ENCODE measurements at regions not wholly inside any gene's neighbourhood (a gene's known extent, or its start where the extent isn't known, plus 50 kb on each side); places are given as distances from the start of the nearest gene placed in this dataset.
"Not testable (repeated sequence)": the region's sequence is repeated elsewhere in the genome, so short reads cannot be mapped to it uniquely, and the experiment has no call there.

DNA sequence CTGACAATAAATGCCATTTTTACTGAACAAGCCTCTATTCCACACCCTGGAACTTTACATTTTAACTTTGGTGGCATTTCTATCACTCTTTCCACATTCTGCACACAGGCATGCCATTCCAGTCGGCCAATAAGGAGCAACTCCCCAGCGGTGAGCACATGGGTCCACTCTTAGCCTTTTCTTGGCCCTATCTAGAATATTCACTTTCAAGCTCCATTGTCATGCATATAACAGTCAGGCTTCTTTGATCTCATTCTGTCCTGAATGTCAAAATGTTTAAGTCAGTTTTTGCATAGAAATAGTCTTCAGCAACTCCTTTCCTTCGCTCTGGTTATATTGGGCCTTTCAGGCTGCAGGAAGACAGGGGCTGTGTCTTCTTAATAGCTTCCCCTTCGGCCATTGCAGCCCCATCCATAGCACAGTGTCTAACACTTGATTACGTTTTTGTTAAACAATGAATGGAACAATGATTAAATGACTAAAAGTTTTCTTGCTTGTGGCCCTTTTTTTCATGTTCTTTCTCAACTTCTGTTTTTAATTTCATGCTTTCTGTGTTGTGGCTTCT is 427.3 kb downstream of the MFSD1 start:
- no peak for DNase-seq (ENCODE audit: low read depth in 2 of 2)

- DNase-seq (ENCODE audit: low read depth in 2 of 2): no peak
Observed at GRCh38 chr3:159232966-159233365, 431.1 kb downstream of the MFSD1 start.

GRCh38 chr3:159233734-159234133 is 431.9 kb downstream of the MFSD1 start:
- DNase-seq (ENCODE audit: low read depth in 2 of 2): no peak

- no peak for DNase-seq (ENCODE audit: low read depth in 2 of 2)
Observed at GRCh38 chr3:159234306-159234705, 432.5 kb downstream of the MFSD1 start.

GRCh38 chr3:159236321-159236720 is 434.5 kb downstream of the MFSD1 start:
- DNase-seq (ENCODE audit: low read depth in 2 of 2): no peak

- DNase-seq (ENCODE audit: low read depth in 2 of 2): no peak
Observed at GRCh38 chr3:159237226-159237625, 435.4 kb downstream of the MFSD1 start.

GRCh38 chr3:159238646-159239045 is 436.8 kb downstream of the MFSD1 start:
- DNase-seq (ENCODE audit: low read depth in 2 of 2): no peak

- no peak for DNase-seq (ENCODE audit: low read depth in 2 of 2)
Observed at GRCh38 chr3:159239059-159239458, 437.2 kb downstream of the MFSD1 start.

GRCh38 chr3:159244933-159245332 is 443.1 kb downstream of the MFSD1 start:
- DNase-seq (ENCODE audit: low read depth in 2 of 2): no peak

- no peak for DNase-seq (ENCODE audit: low read depth in 2 of 2)
Observed at GRCh38 chr3:159245871-159246270, 444.0 kb downstream of the MFSD1 start.

DNA sequence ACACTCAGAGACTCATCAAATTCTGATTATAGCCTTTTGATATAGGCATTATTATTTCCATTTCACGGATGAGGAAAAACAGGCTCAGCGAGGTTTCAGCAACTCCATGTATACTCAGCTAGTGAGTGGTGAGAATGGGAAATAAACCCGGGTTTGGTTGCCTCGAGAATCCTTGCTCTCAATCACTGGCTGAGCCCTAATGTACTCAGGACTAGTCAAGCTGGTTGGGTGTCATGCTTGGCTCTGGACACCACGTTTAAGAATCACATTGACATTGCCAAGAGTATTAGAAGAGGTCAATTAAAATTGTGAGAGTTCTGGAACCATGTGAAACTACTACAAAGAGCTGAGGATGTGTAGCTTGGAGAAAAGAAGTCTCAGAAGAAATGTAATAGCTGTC is 444.5 kb downstream of the MFSD1 start:
- DNase-seq (ENCODE audit: low read depth in 2 of 2): no peak

GRCh38 chr3:159249472-159250174 is 447.8 kb downstream of the MFSD1 start:
- DNase-seq (ENCODE audit: low read depth in 2 of 2): no peak

DNA sequence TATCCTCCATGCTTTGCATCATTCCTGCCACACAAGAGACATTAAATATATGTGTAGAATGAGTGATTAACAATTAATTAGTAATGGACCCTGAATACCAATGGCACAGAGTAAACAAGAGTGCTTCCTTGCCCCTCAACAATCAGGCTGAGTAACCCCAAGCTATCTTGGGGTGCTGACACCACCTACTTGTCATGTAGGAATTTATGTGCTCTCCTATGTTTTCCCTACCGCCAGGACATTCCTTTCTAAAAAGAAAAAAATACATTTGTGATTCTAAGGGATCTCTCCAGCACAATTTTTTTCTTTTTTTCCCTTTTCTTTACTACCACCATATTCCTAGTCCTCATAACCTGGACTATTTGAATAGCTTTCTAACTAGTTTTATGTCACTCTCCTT is 449.1 kb downstream of the MFSD1 start:
- DNase-seq (ENCODE audit: low read depth in 2 of 2): no peak

GRCh38 chr3:159252274-159252673 is 450.4 kb downstream of the MFSD1 start:
- no peak for DNase-seq (ENCODE audit: low read depth in 2 of 2)

DNA sequence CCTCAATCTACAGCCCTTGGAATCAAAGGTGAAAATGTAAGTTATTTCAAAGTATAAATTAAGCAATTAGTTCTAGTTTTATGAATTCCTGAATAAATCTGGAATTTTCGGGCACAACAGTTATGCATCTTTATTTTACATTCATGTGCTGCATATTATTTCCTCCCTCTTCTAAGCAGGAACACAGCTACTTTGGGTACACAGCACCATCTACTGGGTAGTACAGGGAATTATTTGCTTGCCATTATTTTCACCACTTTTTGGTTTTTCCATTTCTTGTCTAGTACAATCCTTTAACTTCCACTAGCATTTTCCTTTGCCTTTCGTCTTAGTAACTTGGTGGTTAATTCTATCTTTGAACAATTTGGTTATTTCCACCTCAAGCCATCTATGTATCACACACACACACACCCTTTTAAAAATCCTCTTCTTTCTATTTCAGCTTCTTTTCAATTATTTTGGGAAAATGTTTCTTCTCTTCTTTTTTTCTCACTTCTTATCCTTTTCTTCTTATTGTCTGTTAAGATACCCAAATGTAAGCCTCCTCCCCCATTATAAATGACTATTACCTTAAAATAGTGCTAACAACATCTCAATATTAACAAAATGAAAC is 451.0 kb downstream of the MFSD1 start:
- no peak for DNase-seq (ENCODE audit: low read depth in 2 of 2)

DNA sequence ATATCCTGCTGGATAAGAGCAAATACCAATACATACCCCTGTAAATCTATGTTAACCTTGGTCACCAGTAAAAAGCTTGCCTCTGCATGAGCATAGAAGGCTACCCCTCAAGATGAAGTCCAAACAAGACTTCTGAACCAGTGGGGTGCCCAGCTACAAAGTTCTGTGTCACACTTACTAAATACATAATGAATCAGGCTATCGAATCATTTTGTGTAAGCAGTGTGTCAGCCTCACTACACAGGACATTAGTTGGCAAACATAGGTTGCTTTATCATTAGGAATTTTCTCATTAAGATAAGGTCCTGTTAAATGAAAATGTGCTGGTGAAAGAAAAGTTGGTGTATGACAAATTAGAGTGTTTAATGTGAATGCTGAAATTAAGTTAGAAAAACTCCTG is 452.0 kb downstream of the MFSD1 start:
- DNase-seq (ENCODE audit: low read depth in 2 of 2): no peak

- no peak for DNase-seq (ENCODE audit: low read depth in 2 of 2)
Observed at GRCh38 chr3:159257954-159258353, 456.1 kb downstream of the MFSD1 start.

GRCh38 chr3:159258934-159259333 is 457.1 kb downstream of the MFSD1 start:
- DNase-seq (ENCODE audit: low read depth in 2 of 2): no peak

DNA sequence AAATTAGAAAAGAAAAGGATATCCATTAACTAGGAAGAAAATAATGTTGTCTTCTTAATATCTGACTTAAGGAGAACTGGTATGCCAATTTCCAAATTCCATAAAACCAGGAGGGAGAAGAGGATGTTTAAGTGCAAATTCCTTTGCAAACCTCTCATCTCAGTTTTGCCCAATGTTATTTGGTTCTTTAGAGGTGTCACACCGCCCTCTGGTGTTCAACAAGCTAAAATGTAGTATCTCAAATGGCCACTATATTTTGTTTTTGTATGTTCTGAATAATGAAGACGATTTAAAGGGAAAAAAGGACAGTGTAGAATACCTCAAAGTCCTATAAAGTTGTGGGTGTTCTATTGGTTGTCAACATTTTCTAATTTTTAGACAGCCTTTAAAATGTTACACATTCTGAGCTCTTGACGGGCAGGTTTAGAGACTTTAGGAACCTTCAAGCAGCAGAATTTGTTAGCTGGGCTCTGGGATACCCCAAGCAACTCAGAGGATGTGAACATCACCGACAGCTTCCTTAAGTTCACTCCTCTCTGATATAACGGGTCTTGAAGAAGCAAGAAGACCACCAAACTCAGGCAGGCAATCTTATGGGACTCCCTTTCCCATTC is 458.3 kb downstream of the MFSD1 start:
- DNase-seq (ENCODE audit: low read depth in 2 of 2): no peak

- DNase-seq (ENCODE audit: low read depth in 2 of 2): not testable (repeated sequence)
Observed at GRCh38 chr3:159261333-159261732, 459.5 kb downstream of the MFSD1 start.

- DNase-seq (ENCODE audit: low read depth in 2 of 2): no peak
Observed at GRCh38 chr3:159263750-159264553, 462.1 kb downstream of the MFSD1 start.

DNA sequence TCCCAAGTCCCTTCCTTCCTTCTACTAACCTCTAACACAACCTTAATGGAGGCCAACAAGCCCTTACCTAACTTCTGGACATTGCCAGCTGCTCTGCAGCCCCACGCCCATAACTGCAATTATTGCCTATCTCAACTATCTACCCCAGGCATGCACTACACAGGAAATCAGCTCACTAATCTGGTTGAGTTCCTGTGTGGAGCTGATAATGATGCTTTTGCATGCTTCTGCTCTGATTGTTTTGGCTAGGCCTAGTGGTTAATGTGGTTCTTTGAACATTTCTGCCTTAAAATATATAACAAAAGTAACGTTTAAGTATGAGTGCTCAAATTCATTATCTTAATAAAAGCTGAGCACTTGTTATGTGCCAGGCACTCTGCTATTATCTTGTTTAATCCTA is 463.9 kb downstream of the MFSD1 start:
- DNase-seq (ENCODE audit: low read depth in 2 of 2): no peak
